ENCODE measurements at regions not wholly inside any gene's neighbourhood (a gene's known extent, or its start where the extent isn't known, plus 50 kb on each side); places are given as distances from the start of the nearest gene placed in this dataset.

DNA sequence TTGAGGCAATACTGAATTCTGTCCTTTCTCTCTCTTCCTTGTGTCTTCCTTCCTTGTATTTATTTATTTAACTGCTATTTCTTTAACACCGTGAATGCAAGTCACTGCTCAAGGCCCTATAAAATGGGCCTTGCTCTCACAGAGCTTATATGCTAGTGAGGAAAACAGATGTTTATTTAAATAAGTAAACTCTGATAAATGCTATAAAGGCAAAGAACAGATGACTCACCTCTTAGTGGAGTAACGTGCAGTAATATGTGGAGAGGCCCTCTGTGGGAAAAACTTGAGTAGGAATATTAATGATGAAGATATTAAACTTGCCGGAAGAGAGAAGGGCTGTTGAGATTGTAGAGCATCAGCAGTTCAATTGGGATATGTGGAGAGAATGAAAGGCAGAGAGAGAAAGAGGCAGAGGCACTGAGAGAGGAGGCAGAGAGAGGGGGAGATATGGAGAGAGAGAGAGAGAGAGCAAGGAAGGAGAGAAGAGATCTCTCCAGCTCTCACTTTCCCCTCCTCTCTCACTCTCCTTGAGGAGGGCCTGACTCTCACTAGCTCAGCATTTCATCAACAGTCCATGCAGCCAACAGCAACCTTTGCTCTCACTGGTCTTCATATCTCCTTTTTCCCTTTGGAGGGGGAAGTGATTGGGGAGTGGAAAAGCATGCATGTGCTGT is 322.2 kb downstream of the LMX1A start:
- H3K79me2 ChIP-seq (ENCODE audit: low read length): no peaks in the 10 kb centered on the region
- no peaks in the 10 kb centered on the region for H3K4me1 ChIP-seq (ENCODE audit: low read length)
- H3K27me3 ChIP-seq (ENCODE audit: low read depth, low read length): no peaks in the 10 kb centered on the region
- no peak overlapping the region for H2AFZ ChIP-seq (ENCODE audit: low read depth, low read length)
- H3K9ac ChIP-seq (ENCODE audit: low read length): no peak overlapping the region
- no peak for TF ChIP-seq EZH2phosphoT487 (IDR thresholded peaks at IDR 0.05; ENCODE audit: low read depth)
- TF ChIP-seq, protein P1, sequence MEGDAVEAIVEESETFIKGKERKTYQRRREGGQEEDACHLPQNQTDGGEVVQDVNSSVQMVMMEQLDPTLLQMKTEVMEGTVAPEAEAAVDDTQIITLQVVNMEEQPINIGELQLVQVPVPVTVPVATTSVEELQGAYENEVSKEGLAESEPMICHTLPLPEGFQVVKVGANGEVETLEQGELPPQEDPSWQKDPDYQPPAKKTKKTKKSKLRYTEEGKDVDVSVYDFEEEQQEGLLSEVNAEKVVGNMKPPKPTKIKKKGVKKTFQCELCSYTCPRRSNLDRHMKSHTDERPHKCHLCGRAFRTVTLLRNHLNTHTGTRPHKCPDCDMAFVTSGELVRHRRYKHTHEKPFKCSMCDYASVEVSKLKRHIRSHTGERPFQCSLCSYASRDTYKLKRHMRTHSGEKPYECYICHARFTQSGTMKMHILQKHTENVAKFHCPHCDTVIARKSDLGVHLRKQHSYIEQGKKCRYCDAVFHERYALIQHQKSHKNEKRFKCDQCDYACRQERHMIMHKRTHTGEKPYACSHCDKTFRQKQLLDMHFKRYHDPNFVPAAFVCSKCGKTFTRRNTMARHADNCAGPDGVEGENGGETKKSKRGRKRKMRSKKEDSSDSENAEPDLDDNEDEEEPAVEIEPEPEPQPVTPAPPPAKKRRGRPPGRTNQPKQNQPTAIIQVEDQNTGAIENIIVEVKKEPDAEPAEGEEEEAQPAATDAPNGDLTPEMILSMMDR (IDR thresholded peaks at IDR 0.05; ENCODE audit: low read depth, low read length): no peak
- H3K4me3 ChIP-seq (ENCODE audit: low read length): no peak overlapping the region
- H3K9me3 ChIP-seq (ENCODE audit: insufficient read depth, low read length): no peaks in the 10 kb centered on the region
- no peaks in the 10 kb centered on the region for H3K36me3 ChIP-seq (replicated peaks; ENCODE audit: low read depth, low read length)
- H3K4me2 ChIP-seq (ENCODE audit: low read length): no peak overlapping the region
- no peak overlapping the region for H3K27ac ChIP-seq (ENCODE audit: low read length)
- H4K20me1 ChIP-seq (ENCODE audit: insufficient read depth, low read length): no peaks in the 10 kb centered on the region

DNA sequence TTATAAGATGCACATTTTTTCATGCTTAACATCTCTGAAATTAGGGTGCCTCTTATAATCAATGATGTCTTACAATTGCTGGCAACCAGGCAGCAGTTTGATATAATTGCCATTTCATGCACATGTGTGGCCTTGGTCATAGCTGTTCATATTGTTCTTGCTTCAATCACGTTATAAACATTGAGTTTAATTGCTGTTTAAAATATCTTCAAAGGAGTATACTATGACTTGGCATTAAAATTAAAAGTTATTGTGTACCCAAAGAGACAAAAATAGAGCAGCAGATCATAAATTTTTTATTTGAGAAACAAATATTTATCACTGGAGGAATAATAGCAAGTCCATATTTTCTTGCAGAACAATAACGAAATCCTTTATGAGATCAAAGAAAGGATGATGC is 325.5 kb downstream of the LMX1A start:
- H3K4me1 ChIP-seq (ENCODE audit: low read length): no peaks in the 10 kb centered on the region
- no peak overlapping the region for H3K9ac ChIP-seq (ENCODE audit: low read length)
- H3K36me3 ChIP-seq (replicated peaks; ENCODE audit: low read depth, low read length): no peaks in the 10 kb centered on the region
- TF ChIP-seq EZH2phosphoT487 (IDR thresholded peaks at IDR 0.05; ENCODE audit: low read depth): no peak
- TF ChIP-seq, protein P1 (IDR thresholded peaks at IDR 0.05; ENCODE audit: low read depth, low read length): no peak
- H2AFZ ChIP-seq (ENCODE audit: low read depth, low read length): no peak overlapping the region
- H3K27ac ChIP-seq (ENCODE audit: low read length): no peak overlapping the region
- H3K27me3 ChIP-seq (ENCODE audit: low read depth, low read length): no peaks in the 10 kb centered on the region
- H3K9me3 ChIP-seq (ENCODE audit: insufficient read depth, low read length): no peaks in the 10 kb centered on the region
- no peak overlapping the region for H3K4me2 ChIP-seq (ENCODE audit: low read length)
- H3K4me3 ChIP-seq (ENCODE audit: low read length): no peak overlapping the region
- no peaks in the 10 kb centered on the region for H3K79me2 ChIP-seq (ENCODE audit: low read length)
- no peaks in the 10 kb centered on the region for H4K20me1 ChIP-seq (ENCODE audit: insufficient read depth, low read length)

DNA sequence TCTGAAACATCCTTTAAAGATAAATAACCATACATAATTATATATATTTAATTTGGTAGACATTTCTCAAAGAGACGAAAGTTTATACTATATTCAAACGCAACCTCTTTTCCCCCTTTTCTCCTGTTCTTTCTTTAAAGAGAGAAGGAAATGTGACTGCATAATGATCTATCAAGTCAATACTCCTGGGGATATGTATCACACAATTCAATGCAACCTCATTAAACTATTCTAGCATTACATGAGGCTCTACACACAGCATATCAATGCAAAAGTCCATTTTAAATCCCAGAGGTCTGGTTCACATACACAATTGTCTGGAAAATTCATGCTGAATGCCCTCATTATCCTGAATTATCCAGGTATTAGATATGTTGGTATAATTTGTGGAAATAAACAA is 330.7 kb downstream of the LMX1A start:
- Histone ChIP-seq H3K27ac (ENCODE audit: low read length) (no peak overlapping the region), H3K9ac (ENCODE audit: low read length) (no peak overlapping the region), H3K4me2 (ENCODE audit: low read length) (no peak overlapping the region), H3K4me1 (ENCODE audit: low read length) (no peaks in the 10 kb centered on the region), H3K79me2 (ENCODE audit: low read length) (no peaks in the 10 kb centered on the region), H3K4me3 (ENCODE audit: low read length) (no peak overlapping the region), H4K20me1 (ENCODE audit: insufficient read depth, low read length) (no peaks in the 10 kb centered on the region), H3K36me3 (replicated peaks; ENCODE audit: low read depth, low read length) (no peaks in the 10 kb centered on the region), H2AFZ (ENCODE audit: low read depth, low read length) (no peak overlapping the region), H3K9me3 (ENCODE audit: insufficient read depth, low read length) (no peaks in the 10 kb centered on the region), H3K27me3 (ENCODE audit: low read depth, low read length) (no peaks in the 10 kb centered on the region)
- TF ChIP-seq EZH2phosphoT487 (IDR thresholded peaks at IDR 0.05; ENCODE audit: low read depth): no peak
- TF ChIP-seq, protein P1 (IDR thresholded peaks at IDR 0.05; ENCODE audit: low read depth, low read length): no peak

DNA sequence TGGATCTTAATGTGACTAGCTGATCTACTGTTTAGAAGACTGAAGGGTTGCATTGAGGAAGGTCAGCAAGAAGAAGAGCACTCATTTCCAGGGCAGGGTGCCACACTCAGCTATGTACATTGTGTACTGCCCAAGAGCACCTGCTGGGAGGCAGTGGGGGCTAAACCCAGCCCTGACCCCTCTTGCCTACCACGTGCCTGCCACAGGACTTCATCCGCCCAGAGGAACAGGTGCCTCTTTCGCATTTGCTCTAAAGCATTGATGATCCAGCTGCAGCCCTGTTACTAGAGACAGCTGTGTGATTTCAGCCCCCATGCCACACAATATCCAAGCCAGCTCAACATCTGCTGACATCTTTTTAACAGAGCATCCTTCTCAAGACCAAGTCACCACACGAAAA is 341.8 kb downstream of the LMX1A start:
- H3K4me3 ChIP-seq (ENCODE audit: low read length): no peak overlapping the region
- H3K36me3 ChIP-seq (replicated peaks; ENCODE audit: low read depth, low read length): no peaks in the 10 kb centered on the region
- no peaks in the 10 kb centered on the region for H3K4me1 ChIP-seq (ENCODE audit: low read length)
- no peak overlapping the region for H3K27ac ChIP-seq (ENCODE audit: low read length)
- H2AFZ ChIP-seq (ENCODE audit: low read depth, low read length): no peak overlapping the region
- no peak overlapping the region for H3K4me2 ChIP-seq (ENCODE audit: low read length)
- no peaks in the 10 kb centered on the region for H3K9me3 ChIP-seq (ENCODE audit: insufficient read depth, low read length)
- H3K79me2 ChIP-seq (ENCODE audit: low read length): no peaks in the 10 kb centered on the region
- H3K9ac ChIP-seq (ENCODE audit: low read length): no peak overlapping the region
- TF ChIP-seq EZH2phosphoT487 (IDR thresholded peaks at IDR 0.05; ENCODE audit: low read depth): no peak
- TF ChIP-seq, protein P1 (IDR thresholded peaks at IDR 0.05; ENCODE audit: low read depth, low read length): no peak
- 0 out of 2 replicates have a peak, but pooled peaks cover 6% of the 10 kb centered on the region for H3K27me3 ChIP-seq (ENCODE audit: low read depth, low read length)
- no peaks in the 10 kb centered on the region for H4K20me1 ChIP-seq (ENCODE audit: insufficient read depth, low read length)

Measured in OCI-LY3 (cell line).